ENCODE measurements at regions not wholly inside any gene's neighbourhood (a gene's known extent, or its start where the extent isn't known, plus 50 kb on each side); places are given as distances from the start of the nearest gene placed in this dataset.

DNA sequence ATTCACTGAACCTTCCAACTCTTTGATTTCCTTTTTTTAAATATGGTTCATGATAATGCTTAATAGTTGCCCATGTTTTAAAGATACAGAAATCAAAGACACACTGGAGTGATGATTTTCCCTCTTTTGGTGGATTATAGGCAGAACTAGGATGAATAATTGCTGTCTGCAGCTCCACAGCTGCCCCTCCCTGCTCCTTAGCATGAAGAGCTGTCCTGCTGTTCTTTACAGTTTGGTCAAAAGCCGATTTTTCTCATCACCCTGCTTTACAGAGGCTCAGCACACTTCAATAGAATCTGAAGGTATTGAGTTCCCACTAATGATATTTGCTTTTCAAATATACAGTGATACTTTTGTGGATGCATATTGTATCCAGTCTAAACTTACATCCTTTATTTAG, 202.6 kb downstream of the AASDHPPT start:
- TF ChIP-seq, protein P1, sequence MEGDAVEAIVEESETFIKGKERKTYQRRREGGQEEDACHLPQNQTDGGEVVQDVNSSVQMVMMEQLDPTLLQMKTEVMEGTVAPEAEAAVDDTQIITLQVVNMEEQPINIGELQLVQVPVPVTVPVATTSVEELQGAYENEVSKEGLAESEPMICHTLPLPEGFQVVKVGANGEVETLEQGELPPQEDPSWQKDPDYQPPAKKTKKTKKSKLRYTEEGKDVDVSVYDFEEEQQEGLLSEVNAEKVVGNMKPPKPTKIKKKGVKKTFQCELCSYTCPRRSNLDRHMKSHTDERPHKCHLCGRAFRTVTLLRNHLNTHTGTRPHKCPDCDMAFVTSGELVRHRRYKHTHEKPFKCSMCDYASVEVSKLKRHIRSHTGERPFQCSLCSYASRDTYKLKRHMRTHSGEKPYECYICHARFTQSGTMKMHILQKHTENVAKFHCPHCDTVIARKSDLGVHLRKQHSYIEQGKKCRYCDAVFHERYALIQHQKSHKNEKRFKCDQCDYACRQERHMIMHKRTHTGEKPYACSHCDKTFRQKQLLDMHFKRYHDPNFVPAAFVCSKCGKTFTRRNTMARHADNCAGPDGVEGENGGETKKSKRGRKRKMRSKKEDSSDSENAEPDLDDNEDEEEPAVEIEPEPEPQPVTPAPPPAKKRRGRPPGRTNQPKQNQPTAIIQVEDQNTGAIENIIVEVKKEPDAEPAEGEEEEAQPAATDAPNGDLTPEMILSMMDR (conservative IDR thresholded peaks at IDR 0.05) = no peak
- TF ChIP-seq ZFX (IDR thresholded peaks at IDR 0.05) = no peak
